Natural killer cell (primary cell): ENCODE measurements at regions not wholly inside any gene's neighbourhood (a gene's known extent, or its start where the extent isn't known, plus 50 kb on each side); places are given as distances from the start of the nearest gene placed in this dataset.
"Not testable (repeated sequence)": the region's sequence is repeated elsewhere in the genome, so short reads cannot be mapped to it uniquely, and the experiment has no call there.

Experiments
- ATAC-seq, 3 donors: fragments of 150-1000 bp in 2 of 3; fragments of 200-7000 bp in 1 of 3; cut with Tn5 transposase; 1 replicate in 1 of 3; 2 replicates in 2 of 3; pipeline ENCODE4 v1.10.0; 2021; ENCODE audit warnings: mild to moderate bottlenecking in 2 of 3, moderate library complexity in 2 of 3
- DNase-seq, 2 donors: peaks; one replicate each; pipeline versions ENCODE4 v3.0.0 to v3.0.0-alpha.2; 2013 to 2021; ENCODE audit warnings: mixed read lengths in 1 of 2
- H3K27ac ChIP-seq: one replicate; pipeline ENCODE4 v1.5.1; 2013; ENCODE audit warnings: mild to moderate bottlenecking, low read length
- H3K27me3 ChIP-seq: one replicate; pipeline ENCODE4 v1.6.1; 2013; ENCODE audit warnings: low read length; ENCODE audit not compliant: control insufficient read depth, insufficient read depth
- H3K36me3 ChIP-seq: one replicate; pipeline ENCODE4 v1.6.1; 2013; ENCODE audit warnings: low read length; ENCODE audit not compliant: control insufficient read depth, insufficient read depth
- H3K4me1 ChIP-seq: one replicate; pipeline ENCODE4 v1.6.1; 2013; ENCODE audit warnings: low read length; ENCODE audit not compliant: control insufficient read depth, insufficient read depth
- H3K4me3 ChIP-seq: one replicate; pipeline ENCODE4 v1.5.1; 2013; ENCODE audit warnings: low read length
- H3K9me3 ChIP-seq: one replicate; pipeline ENCODE4 v1.6.1; 2013; ENCODE audit warnings: low read length; ENCODE audit not compliant: control insufficient read depth, insufficient read depth
- H3K27ac Mint-ChIP-seq, 2 donors: one replicate each; pipeline ENCODE4 v1.8.0; 2022; ENCODE audit warnings: mild to moderate bottlenecking in 2 of 2, mixed read lengths in 2 of 2, moderate library complexity in 1 of 2
- H3K27me3 Mint-ChIP-seq, 2 donors: one replicate each; pipeline ENCODE4 v1.8.0; 2022; ENCODE audit warnings: low read depth in 2 of 2, mixed read lengths in 2 of 2
- H3K36me3 Mint-ChIP-seq: one replicate; pipeline ENCODE4 v1.8.0; 2022; ENCODE audit warnings: mixed read lengths
- H3K4me1 Mint-ChIP-seq, 2 donors: one replicate each; pipeline ENCODE4 v1.8.0; 2022; ENCODE audit warnings: mixed read lengths in 2 of 2
- H3K4me3 Mint-ChIP-seq: one replicate; pipeline ENCODE4 v1.8.0; 2022; ENCODE audit warnings: mild to moderate bottlenecking, moderate library complexity, mixed read lengths
- H3K9me3 Mint-ChIP-seq, 2 donors: one replicate each; pipeline ENCODE4 v1.8.0; 2022; ENCODE audit warnings: mixed read lengths in 2 of 2
- WGBS: methylation state at CpG from one replicate; pipeline ENCODE4 v1.1.7; 2013; ENCODE audit warnings: missing lambda C conversion rate; ENCODE audit not compliant: insufficient coverage; 5-methylcytosine and 5-hydroxymethylcytosine counted together
- intact Hi-C: fragments of 100-400 bp; cut with micrococcal nuclease; formaldehyde crosslinking; loops from one replicate; pipeline ENCODE4 v1.14.2; 2022

GRCh38 chr2:89996779-89997178, 1305.3 kb downstream of the RPIA start:
- H3K4me3 Mint-ChIP-seq, H3K4me3 ChIP-seq, H3K9me3 ChIP-seq, H3K4me1 Mint-ChIP-seq, H3K27me3 ChIP-seq, H3K36me3 Mint-ChIP-seq, H3K27ac Mint-ChIP-seq, DNase-seq, H3K27me3 Mint-ChIP-seq, H3K9me3 Mint-ChIP-seq, intact Hi-C loops, H3K4me1 ChIP-seq, H3K36me3 ChIP-seq, ATAC-seq, H3K27ac ChIP-seq: not testable (repeated sequence)

- H3K36me3 ChIP-seq, H3K9me3 ChIP-seq, H3K4me1 Mint-ChIP-seq, H3K27ac ChIP-seq, H3K27me3 Mint-ChIP-seq, H3K4me1 ChIP-seq, H3K27me3 ChIP-seq, DNase-seq, H3K36me3 Mint-ChIP-seq, ATAC-seq, intact Hi-C loops, H3K4me3 Mint-ChIP-seq, H3K4me3 ChIP-seq, H3K9me3 Mint-ChIP-seq, H3K27ac Mint-ChIP-seq: not testable (repeated sequence)
These were observed 1313.1 kb downstream of the RPIA start for GRCh38 chr2:90004553-90004952.

DNA sequence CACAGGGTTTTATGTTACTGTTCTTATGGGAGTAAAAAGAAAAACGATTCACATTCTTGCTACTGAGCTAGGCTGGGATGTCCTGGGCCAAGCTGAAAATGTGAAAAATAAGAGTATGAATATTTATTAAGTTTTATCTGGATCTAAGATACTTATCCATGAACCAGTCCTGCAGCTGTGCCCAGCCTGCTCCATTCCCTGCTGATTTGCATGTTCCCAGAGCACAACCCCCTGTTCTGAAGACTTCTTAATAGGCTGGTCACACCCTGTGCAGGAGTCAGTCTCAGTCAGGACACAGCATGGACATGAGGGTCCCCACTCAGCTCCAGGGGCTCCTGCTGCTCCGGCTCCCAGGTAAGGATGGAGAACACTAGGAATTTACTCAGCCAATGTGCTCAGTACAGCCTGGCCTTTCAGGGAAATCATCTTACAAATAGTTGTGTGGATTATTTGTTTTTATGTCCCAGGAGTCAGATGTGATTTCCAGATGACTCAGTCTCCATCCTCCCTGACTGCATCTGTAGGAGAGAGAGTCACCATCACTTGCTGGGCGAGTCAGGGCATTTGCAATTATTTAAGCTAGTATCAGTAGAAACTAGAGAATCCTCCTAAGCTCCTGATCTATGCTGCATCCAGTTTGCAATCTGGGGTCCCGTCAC, 1319.1 kb downstream of the RPIA start:
- H3K27me3 ChIP-seq, H3K4me1 Mint-ChIP-seq, H3K4me3 Mint-ChIP-seq, DNase-seq, H3K27me3 Mint-ChIP-seq, H3K27ac Mint-ChIP-seq, H3K9me3 Mint-ChIP-seq, ATAC-seq, H3K4me3 ChIP-seq, H3K4me1 ChIP-seq, intact Hi-C loops, H3K36me3 Mint-ChIP-seq, H3K36me3 ChIP-seq, H3K27ac ChIP-seq, H3K9me3 ChIP-seq: not testable (repeated sequence)
- WGBS, result 100% methylated on average over 1 of the region's 4 CpGs

DNA sequence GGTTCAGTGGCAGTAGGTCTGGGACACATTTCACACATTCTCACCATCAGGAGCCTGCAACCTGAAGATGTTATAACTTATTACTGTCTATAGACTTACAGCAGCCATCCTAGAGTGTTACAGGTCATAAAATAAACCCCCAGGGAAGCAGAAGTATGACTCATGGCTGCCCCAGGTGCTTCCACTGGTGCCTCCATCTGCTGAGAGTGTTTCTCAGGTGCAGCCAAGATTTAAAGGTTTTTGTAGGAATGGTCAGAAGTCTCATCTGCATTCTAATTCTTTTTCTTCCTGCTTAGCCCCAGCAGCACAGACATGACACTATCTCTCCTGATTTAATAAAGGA, 1319.6 kb downstream of the RPIA start:
- H3K9me3 Mint-ChIP-seq, H3K27ac Mint-ChIP-seq, H3K27ac ChIP-seq, H3K4me3 ChIP-seq, H3K4me3 Mint-ChIP-seq, H3K36me3 Mint-ChIP-seq, ATAC-seq, intact Hi-C loops, DNase-seq, H3K4me1 Mint-ChIP-seq, H3K27me3 Mint-ChIP-seq, H3K4me1 ChIP-seq, H3K9me3 ChIP-seq, H3K27me3 ChIP-seq, H3K36me3 ChIP-seq: not testable (repeated sequence)

- ATAC-seq, H3K27me3 ChIP-seq, H3K27ac ChIP-seq, H3K36me3 ChIP-seq, H3K9me3 Mint-ChIP-seq, H3K4me3 ChIP-seq, H3K36me3 Mint-ChIP-seq, H3K4me1 ChIP-seq, intact Hi-C loops, DNase-seq, H3K4me1 Mint-ChIP-seq, H3K4me3 Mint-ChIP-seq, H3K27ac Mint-ChIP-seq, H3K27me3 Mint-ChIP-seq, H3K9me3 ChIP-seq: not testable (repeated sequence)
- no CpG with 5 or more reads among the region's 1 CpG for WGBS
These were observed 1328.4 kb downstream of the RPIA start for GRCh38 chr2:90019908-90020307.

- whole genome bisulfite sequencing, result 83% methylated on average over 1 of the region's 9 CpGs
- ATAC-seq, intact Hi-C loops: not testable (repeated sequence)
These were observed 1329.8 kb downstream of the RPIA start for GRCh38 chr2:90021234-90021633.

GRCh38 chr2:90027231-90027643, 1335.8 kb downstream of the RPIA start:
- intact Hi-C loops, H3K4me1 Mint-ChIP-seq, H3K9me3 ChIP-seq, H3K4me3 Mint-ChIP-seq, H3K27me3 ChIP-seq, H3K36me3 Mint-ChIP-seq, H3K27me3 Mint-ChIP-seq, H3K4me1 ChIP-seq, H3K36me3 ChIP-seq, H3K4me3 ChIP-seq, DNase-seq, H3K27ac ChIP-seq, H3K27ac Mint-ChIP-seq, H3K9me3 Mint-ChIP-seq: not testable (repeated sequence)
- ATAC-seq, result peak in 1 of 3 donors; percentile 53
- no CpG with 5 or more reads among the region's 3 CpGs for WGBS

More at GRCh38 chr2:90021234-90021633, 1329.8 kb downstream of the RPIA start:
- not testable (repeated sequence) for H3K4me1 Mint-ChIP-seq, H3K36me3 Mint-ChIP-seq, H3K4me1 ChIP-seq, H3K4me3 Mint-ChIP-seq, H3K27ac ChIP-seq, H3K4me3 ChIP-seq, H3K27me3 Mint-ChIP-seq, H3K36me3 ChIP-seq, DNase-seq, H3K27ac Mint-ChIP-seq, H3K9me3 ChIP-seq, H3K27me3 ChIP-seq, H3K9me3 Mint-ChIP-seq

DNA sequence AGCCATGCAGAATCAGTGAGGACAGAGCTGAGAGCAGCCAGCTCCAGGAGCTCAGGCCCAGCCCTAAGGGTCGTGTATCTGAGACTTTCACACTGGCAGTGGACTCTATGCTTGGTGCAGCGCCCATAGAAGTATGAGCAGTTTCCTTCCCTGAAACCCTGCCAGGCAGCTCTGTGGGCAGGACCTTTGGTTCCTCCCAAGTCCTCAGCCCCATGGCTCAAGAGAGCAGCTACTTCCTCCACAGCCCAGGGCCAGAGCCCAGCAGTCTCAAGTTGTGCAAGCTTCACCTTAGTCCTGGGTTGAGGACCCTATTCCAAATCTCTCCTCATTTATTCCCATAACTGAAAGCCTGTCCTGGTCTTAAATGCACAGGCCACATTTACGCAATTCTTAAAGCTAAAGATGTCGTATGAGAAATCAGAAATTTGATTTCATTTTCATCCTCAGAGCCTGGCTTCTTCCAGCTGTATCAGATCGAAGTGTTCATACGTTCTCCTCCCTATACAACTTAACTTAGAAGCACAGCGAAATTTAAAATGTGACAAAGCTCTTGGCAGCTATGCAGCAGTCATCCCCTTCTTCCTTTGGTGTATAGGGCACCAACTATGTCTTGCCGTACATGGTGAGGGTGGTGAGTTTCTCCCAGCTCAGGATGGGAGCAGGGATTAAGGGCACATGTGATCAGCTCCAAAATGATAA, 1337.1 kb downstream of the RPIA start:
- ATAC-seq, DNase-seq, intact Hi-C loops, H3K27me3 ChIP-seq, H3K9me3 ChIP-seq, H3K4me1 ChIP-seq, H3K36me3 ChIP-seq, H3K4me3 Mint-ChIP-seq, H3K9me3 Mint-ChIP-seq, H3K27me3 Mint-ChIP-seq, H3K4me3 ChIP-seq, H3K27ac ChIP-seq, H3K36me3 Mint-ChIP-seq, H3K4me1 Mint-ChIP-seq, H3K27ac Mint-ChIP-seq: not testable (repeated sequence)
- WGBS, result 33% methylated on average over 3 of the region's 8 CpGs
